IPS-15b (cell line): ENCODE measurements at regions not wholly inside any gene's neighbourhood (a gene's known extent, or its start where the extent isn't known, plus 50 kb on each side); places are given as distances from the start of the nearest gene placed in this dataset.

ENCODE experiments used
- H3K27me3 ChIP-seq: one replicate; pipeline ENCODE4 v1.6.1; 2013; ENCODE audit warnings: low read length; ENCODE audit not compliant: control insufficient read depth, insufficient read depth
- H3K36me3 ChIP-seq: one replicate; pipeline ENCODE4 v1.6.1; 2013; ENCODE audit warnings: low read length; ENCODE audit not compliant: control insufficient read depth, insufficient read depth
- H3K4me1 ChIP-seq: one replicate; pipeline ENCODE4 v1.6.1; 2013; ENCODE audit warnings: mild to moderate bottlenecking, low read length; ENCODE audit not compliant: control insufficient read depth, insufficient read depth
- H3K4me3 ChIP-seq: one replicate; pipeline ENCODE4 v1.5.1; 2013; ENCODE audit warnings: low read depth, low read length
- H3K9ac ChIP-seq: one replicate; pipeline ENCODE4 v1.6.1; 2013; ENCODE audit warnings: low read depth, mild to moderate bottlenecking, low read length
- H3K9me3 ChIP-seq: one replicate; pipeline ENCODE4 v1.6.1; 2013; ENCODE audit warnings: mild to moderate bottlenecking, low read length; ENCODE audit not compliant: control insufficient read depth, insufficient read depth

- Histone ChIP-seq H3K36me3 (no peaks in the 10 kb centered on the region), H3K4me3 (no peak overlapping the region)
Measured at GRCh38 chr2:60317844-60318243, 235.6 kb downstream of the BCL11A start.

GRCh38 chr2:60317034-60317386, 236.4 kb downstream of the BCL11A start:
- Histone ChIP-seq H3K4me3 (no peak overlapping the region), H3K27me3 (no peaks in the 10 kb centered on the region), H3K9me3 (no peaks in the 10 kb centered on the region), H3K36me3 (no peaks in the 10 kb centered on the region), H3K9ac (no peak overlapping the region), H3K4me1 (peaks cover 13% of the 10 kb centered on the region)

More at GRCh38 chr2:60317844-60318243, 235.6 kb downstream of the BCL11A start:
- H3K9me3 ChIP-seq = no peaks in the 10 kb centered on the region
- H3K4me1 ChIP-seq = peaks cover 13% of the 10 kb centered on the region
- H3K27me3 ChIP-seq = no peaks in the 10 kb centered on the region
- H3K9ac ChIP-seq = no peak overlapping the region

- H3K9me3 ChIP-seq = no peaks in the 10 kb centered on the region
- peaks cover 13% of the 10 kb centered on the region for H3K4me1 ChIP-seq
- no peak overlapping the region for H3K9ac ChIP-seq
- no peaks in the 10 kb centered on the region for H3K36me3 ChIP-seq
- no peaks in the 10 kb centered on the region for H3K27me3 ChIP-seq
- no peak overlapping the region for H3K4me3 ChIP-seq
Measured at GRCh38 chr2:60316381-60317033, 236.9 kb downstream of the BCL11A start.

DNA sequence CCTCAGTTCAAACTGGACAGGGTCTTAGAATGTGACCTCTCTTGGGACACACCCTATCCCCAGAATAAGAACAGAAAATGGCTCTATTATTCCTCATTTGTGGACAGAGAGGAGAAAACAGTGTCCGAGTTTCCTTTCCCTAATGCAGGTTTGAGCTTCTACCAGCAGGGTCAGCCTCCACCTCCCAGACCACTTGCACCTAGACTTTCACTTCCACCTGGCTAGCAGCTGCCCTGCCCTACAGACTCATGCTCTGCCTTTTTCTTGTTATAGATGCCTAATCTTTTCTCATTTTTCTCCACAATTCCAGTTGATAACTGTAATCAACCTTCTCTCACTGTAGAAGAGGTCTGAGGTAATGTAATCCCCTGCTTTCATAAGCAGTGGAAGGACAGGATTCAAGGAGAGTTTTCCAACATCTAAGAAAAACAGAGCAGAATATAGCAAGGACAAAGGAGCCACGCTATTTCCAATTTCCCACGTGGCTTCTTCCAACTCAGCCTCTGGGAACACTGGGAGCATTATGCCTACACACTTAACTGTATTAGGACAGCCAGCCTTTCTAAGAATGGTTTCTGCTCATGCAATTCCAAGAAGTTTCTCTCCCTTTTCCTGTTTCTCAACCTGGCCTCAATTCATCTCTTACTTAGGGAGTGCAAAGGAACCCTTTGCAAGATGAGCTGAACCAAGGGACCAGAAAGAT, 239.8 kb downstream of the BCL11A start:
- no peaks in the 10 kb centered on the region for H3K9me3 ChIP-seq
- no peaks in the 10 kb centered on the region for H3K27me3 ChIP-seq
- no peak overlapping the region for H3K9ac ChIP-seq
- peaks cover 8% of the 10 kb centered on the region for H3K4me1 ChIP-seq
- no peaks in the 10 kb centered on the region for H3K36me3 ChIP-seq
- H3K4me3 ChIP-seq = no peak overlapping the region

DNA sequence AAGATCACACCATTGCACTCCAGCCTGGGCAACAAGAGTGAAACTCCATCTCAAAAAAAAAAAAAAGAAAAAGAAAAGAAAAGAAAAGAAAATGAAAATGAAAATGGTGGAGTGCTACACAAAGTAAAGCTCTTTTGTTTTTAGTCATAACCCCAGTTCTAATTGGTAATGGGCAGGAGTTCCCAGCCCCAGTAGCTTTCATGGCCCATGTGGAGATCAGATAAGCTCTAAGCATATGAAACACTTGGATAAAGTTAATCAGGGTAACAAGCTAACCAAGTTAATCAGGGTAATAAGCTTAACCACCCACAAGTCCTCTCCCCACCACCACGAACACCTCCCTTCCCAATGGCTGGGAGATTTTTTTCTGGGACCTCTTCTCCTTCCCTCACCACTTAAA, 240.8 kb downstream of the BCL11A start:
- Histone ChIP-seq H3K9me3 (no peaks in the 10 kb centered on the region), H3K36me3 (no peaks in the 10 kb centered on the region), H3K9ac (no peak overlapping the region), H3K4me1 (peaks cover 3% of the 10 kb centered on the region), H3K4me3 (no peak overlapping the region), H3K27me3 (no peaks in the 10 kb centered on the region)

GRCh38 chr2:60311524-60311923, 241.9 kb downstream of the BCL11A start:
- H3K9ac ChIP-seq = no peak overlapping the region
- peaks cover 3% of the 10 kb centered on the region for H3K4me1 ChIP-seq
- H3K27me3 ChIP-seq = no peaks in the 10 kb centered on the region
- H3K4me3 ChIP-seq = no peak overlapping the region
- H3K36me3 ChIP-seq = no peaks in the 10 kb centered on the region
- H3K9me3 ChIP-seq = no peaks in the 10 kb centered on the region

- Histone ChIP-seq H3K36me3 (no peaks in the 10 kb centered on the region), H3K4me1 (no peaks in the 10 kb centered on the region), H3K4me3 (no peak overlapping the region), H3K9me3 (no peaks in the 10 kb centered on the region), H3K9ac (no peak overlapping the region), H3K27me3 (no peaks in the 10 kb centered on the region)
Measured at GRCh38 chr2:60309941-60310660, 243.4 kb downstream of the BCL11A start.

- Histone ChIP-seq H3K4me1 (no peaks in the 10 kb centered on the region), H3K27me3 (no peaks in the 10 kb centered on the region), H3K9me3 (no peaks in the 10 kb centered on the region), H3K4me3 (no peak overlapping the region), H3K9ac (no peak overlapping the region), H3K36me3 (no peaks in the 10 kb centered on the region)
Measured at GRCh38 chr2:60309336-60309735, 244.1 kb downstream of the BCL11A start.

DNA sequence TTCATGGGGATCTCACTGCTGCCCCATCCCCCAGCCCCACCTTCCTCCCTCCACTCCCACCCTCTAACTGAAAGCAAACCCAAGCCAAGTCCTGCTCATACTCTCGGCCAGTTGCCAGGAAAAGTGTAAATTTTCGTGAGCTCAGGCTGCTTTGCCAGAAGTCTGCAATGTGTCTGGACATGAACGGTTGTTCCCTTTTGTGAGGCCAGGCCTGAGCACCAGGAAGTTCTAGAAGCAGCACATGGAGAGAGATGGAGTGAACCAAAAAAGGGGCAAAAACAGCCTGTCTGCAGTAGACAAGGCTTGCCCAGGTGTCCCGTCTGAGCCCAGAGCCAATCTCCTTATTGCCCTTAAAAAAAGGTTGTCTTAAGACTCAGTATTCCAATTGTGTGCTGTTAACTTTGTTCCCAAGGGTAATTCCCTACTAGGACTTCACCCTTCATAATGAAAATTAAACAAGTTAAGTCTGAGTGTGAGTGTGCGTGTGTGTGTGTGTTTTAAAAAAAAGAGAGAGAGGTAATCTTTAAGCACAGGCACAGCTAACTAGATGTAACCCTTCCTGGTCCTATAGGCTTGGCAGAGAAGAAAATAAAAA, 247.1 kb downstream of the BCL11A start:
- no peaks in the 10 kb centered on the region for H3K4me1 ChIP-seq
- H3K9me3 ChIP-seq = no peaks in the 10 kb centered on the region
- no peaks in the 10 kb centered on the region for H3K27me3 ChIP-seq
- H3K9ac ChIP-seq = no peak overlapping the region
- H3K36me3 ChIP-seq = no peaks in the 10 kb centered on the region
- H3K4me3 ChIP-seq = no peak overlapping the region

DNA sequence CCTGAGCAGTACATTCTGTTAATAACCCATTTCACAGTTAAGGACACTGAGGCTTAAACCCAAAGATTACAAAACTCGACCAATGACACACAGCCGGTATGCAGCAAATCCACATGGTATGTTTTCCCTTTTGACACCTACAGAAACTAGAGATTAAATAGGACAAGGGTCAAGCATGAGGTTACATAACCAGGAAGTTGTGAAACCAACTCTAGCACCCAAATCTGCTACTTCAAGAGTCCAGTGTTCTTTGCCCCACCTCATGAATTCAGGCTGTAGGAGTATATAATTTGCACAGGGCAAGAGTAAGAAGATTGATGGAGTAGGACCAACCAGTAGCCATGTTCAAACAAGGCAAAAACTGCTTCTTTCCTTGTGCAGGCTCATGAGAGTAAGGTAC, 249.8 kb downstream of the BCL11A start:
- H3K9ac ChIP-seq = no peak overlapping the region
- H3K9me3 ChIP-seq = no peaks in the 10 kb centered on the region
- H3K4me1 ChIP-seq = no peaks in the 10 kb centered on the region
- no peak overlapping the region for H3K4me3 ChIP-seq
- H3K27me3 ChIP-seq = no peaks in the 10 kb centered on the region
- no peaks in the 10 kb centered on the region for H3K36me3 ChIP-seq

GRCh38 chr2:60302377-60303126, 250.9 kb downstream of the BCL11A start:
- Histone ChIP-seq H3K9ac (no peak overlapping the region), H3K9me3 (no peaks in the 10 kb centered on the region), H3K27me3 (no peaks in the 10 kb centered on the region), H3K4me1 (no peaks in the 10 kb centered on the region), H3K4me3 (no peak overlapping the region), H3K36me3 (no peaks in the 10 kb centered on the region)
